ENCODE measurements at regions not wholly inside any gene's neighbourhood (a gene's known extent, or its start where the extent isn't known, plus 50 kb on each side); places are given as distances from the start of the nearest gene placed in this dataset.

GRCh38 chr13:105428811-105429210, 1106.7 kb downstream of the EFNB2 start:
- H3K9me3 ChIP-seq (replicated peaks in 1 of 3), result no peaks in the 10 kb centered on the region
- intact Hi-C loops (cut with DNase I), result no loop called here

GRCh38 chr13:105426441-105426840, 1109.0 kb downstream of the EFNB2 start:
- no peaks in the 10 kb centered on the region for H3K9me3 ChIP-seq (replicated peaks in 1 of 3)
- intact Hi-C loops (cut with DNase I), result no loop called here
- H3K4me1 ChIP-seq (replicated peaks in 1 of 2), result no peaks in the 10 kb centered on the region
- TF ChIP-seq POLR2A (IDR thresholded peaks at IDR 0.05) (no peak), CTCF (IDR thresholded peaks at IDR 0.05) (no peak)
- H3K4me3 ChIP-seq, result no peak overlapping the region
- no peak overlapping the region for H3K27ac ChIP-seq
- H3K27me3 ChIP-seq, result no peaks in the 10 kb centered on the region
- H3K36me3 ChIP-seq (replicated peaks in 1 of 2), result no peaks in the 10 kb centered on the region
- DNase-seq, result no peak
- 81 to 87% (median 83%) methylated on average over 5 of the region's 5 CpGs for WGBS, 4 donors

More at GRCh38 chr13:105428811-105429210, 1106.7 kb downstream of the EFNB2 start:
- H3K4me1 ChIP-seq (replicated peaks in 1 of 2), result no peaks in the 10 kb centered on the region
- H3K27ac ChIP-seq, result no peak overlapping the region
- DNase-seq, result no peak
- H3K4me3 ChIP-seq, result no peak overlapping the region
- no peaks in the 10 kb centered on the region for H3K36me3 ChIP-seq (replicated peaks in 1 of 2)
- TF ChIP-seq CTCF (IDR thresholded peaks at IDR 0.05) (no peak), POLR2A (IDR thresholded peaks at IDR 0.05) (no peak)
- no peaks in the 10 kb centered on the region for H3K27me3 ChIP-seq
- WGBS, 4 donors, result 59 to 66% (median 62%) methylated on average over 2 of the region's 2 CpGs

GRCh38 chr13:105414639-105415038, 1120.8 kb downstream of the EFNB2 start:
- DNase-seq, result no peak
- no peaks in the 10 kb centered on the region for H3K4me1 ChIP-seq (replicated peaks in 1 of 2)
- intact Hi-C loops (cut with DNase I), result no loop called here
- TF ChIP-seq CTCF (IDR thresholded peaks at IDR 0.05) (no peak), POLR2A (IDR thresholded peaks at IDR 0.05) (no peak)
- H3K36me3 ChIP-seq (replicated peaks in 1 of 2), result no peaks in the 10 kb centered on the region
- H3K27me3 ChIP-seq, result no peaks in the 10 kb centered on the region
- WGBS, 4 donors, result 58 to 76% (median 68%) methylated on average over 1 of the region's 1 CpG
- H3K9me3 ChIP-seq (replicated peaks in 1 of 3), result no peaks in the 10 kb centered on the region
- no peak overlapping the region for H3K27ac ChIP-seq
- no peak overlapping the region for H3K4me3 ChIP-seq

GRCh38 chr13:105412171-105412570, 1123.3 kb downstream of the EFNB2 start:
- DNase-seq, result no peak
- H3K4me1 ChIP-seq (replicated peaks in 1 of 2), result no peaks in the 10 kb centered on the region
- intact Hi-C loops (cut with DNase I), result no loop called here
- TF ChIP-seq CTCF (IDR thresholded peaks at IDR 0.05), result no peak
- no peak for TF ChIP-seq POLR2A (IDR thresholded peaks at IDR 0.05)
- no peak overlapping the region for H3K27ac ChIP-seq
- no peaks in the 10 kb centered on the region for H3K9me3 ChIP-seq (replicated peaks in 1 of 3)
- H3K36me3 ChIP-seq (replicated peaks in 1 of 2), result no peaks in the 10 kb centered on the region
- 90 to 99% (median 95%) methylated on average over 3 of the region's 3 CpGs for WGBS, 4 donors
- no peak overlapping the region for H3K4me3 ChIP-seq
- H3K27me3 ChIP-seq, result no peaks in the 10 kb centered on the region
